K562 (cell line): ENCODE measurements at regions not wholly inside any gene's neighbourhood (a gene's known extent, or its start where the extent isn't known, plus 50 kb on each side); places are given as distances from the start of the nearest gene placed in this dataset.

Experiments used
- CBX1 ChIP-seq: sonication (generic); IDR thresholded peaks from 2 replicates; pipeline ENCODE4 v1.6.1; 2016; ENCODE audit warnings: antibody characterized with exemption, low read depth, mild to moderate bottlenecking
- ETS1 ChIP-seq: conservative IDR thresholded peaks from 2 replicates; pipeline ENCODE4 v1.6.1; 2011; ENCODE audit warnings: low read depth, mild to moderate bottlenecking, low read length; ENCODE audit not compliant: control insufficient read depth
- JUND ChIP-seq, 2 experiments: IDR thresholded peaks; 2 replicates in 1 of 2; 3 replicates in 1 of 2; pipeline ENCODE4 v1.6.1; 2011; ENCODE audit warnings: borderline replicate concordance in 2 of 2, low read depth in 2 of 2, low read length in 2 of 2, improper control_type of control experiment in 1 of 2, missing biosample characterization in 1 of 2, missing genetic modification characterization in 1 of 2, missing genetic modification reagents in 1 of 2
- MAZ ChIP-seq, 2 experiments: fragments of 450-650 bp in 1 of 2; sonication (generic) in 1 of 2; formaldehyde crosslinking; IDR thresholded peaks in 1 of 2; conservative IDR thresholded peaks in 1 of 2; 2 replicates each; pipeline versions ENCODE4 v1.4.0 to v1.5.0; 2020; ENCODE audit warnings: mild to moderate bottlenecking in 1 of 2, missing genetic modification reagents in 1 of 2
- NCOA1 ChIP-seq: fragments of 450-650 bp; IDR thresholded peaks from 2 replicates; pipeline ENCODE4 v1.6.1; 2016; ENCODE audit warnings: low read depth
- NFATC3 ChIP-seq: fragments of 450-650 bp; IDR thresholded peaks from 2 replicates; pipeline ENCODE4 v1.6.1; 2017; ENCODE audit warnings: mild to moderate bottlenecking
- NR4A1 ChIP-seq, 2 experiments: fragments of 250-450 bp in 1 of 2; fragments of 450-650 bp in 1 of 2; sonication (Bioruptor Pico) in 1 of 2; IDR thresholded peaks; 2 replicates each; pipeline versions ENCODE4 v1.4.0 to v1.6.1; 2016 to 2020; ENCODE audit warnings: mild to moderate bottlenecking in 2 of 2, missing compliant biosample characterization in 1 of 2, missing genetic modification characterization in 1 of 2, moderate library complexity in 1 of 2
- PCBP1 ChIP-seq: fragments of 200-400 bp; formaldehyde crosslinking; IDR thresholded peaks from 2 replicates; pipeline ENCODE4 v1.6.1; 2018; ENCODE audit warnings: mild to moderate bottlenecking, low read depth, low read length; ENCODE audit not compliant: poor library complexity, severe bottlenecking
- PHF8 ChIP-seq: fragments of 200-600 bp; sonication (generic); IDR thresholded peaks from 2 replicates; pipeline ENCODE4 v1.6.1; 2012; ENCODE audit warnings: mixed run types, mild to moderate bottlenecking, inconsistent platforms, low read length, moderate library complexity, borderline replicate concordance
- RERE ChIP-seq: sonication (generic); formaldehyde crosslinking; IDR thresholded peaks from 2 replicates; pipeline ENCODE4 v1.8.0; 2023; ENCODE audit warnings: missing genetic modification reagents, mild to moderate bottlenecking, borderline replicate concordance
- SMARCE1 ChIP-seq: fragments of 450-650 bp; IDR thresholded peaks from 2 replicates; pipeline ENCODE4 v1.7.1; 2016; ENCODE audit warnings: mild to moderate bottlenecking
- SPI1 ChIP-seq: IDR thresholded peaks from 2 replicates; pipeline ENCODE4 v1.6.1; 2011; ENCODE audit warnings: low read depth, low read length, control low read depth, borderline replicate concordance
- TCF3 ChIP-seq: sonication (generic); formaldehyde crosslinking; IDR thresholded peaks from 2 replicates; pipeline ENCODE4 v1.4.0; 2020; ENCODE audit warnings: mild to moderate bottlenecking, missing genetic modification reagents
- TCF7 ChIP-seq: sonication (generic); IDR thresholded peaks from 2 replicates; pipeline ENCODE4 v1.6.1; 2016; ENCODE audit warnings: antibody characterized with exemption, borderline replicate concordance
- TRIM25 ChIP-seq: fragments of 450-650 bp; IDR thresholded peaks from 2 replicates; pipeline ENCODE4 v1.7.0; 2016; ENCODE audit warnings: borderline replicate concordance
- ZNF24 ChIP-seq: fragments of 450-650 bp; IDR thresholded peaks from 2 replicates; pipeline ENCODE4 v1.6.1; 2016
- ZNF316 ChIP-seq: fragments of 450-650 bp; IDR thresholded peaks from 2 replicates; pipeline ENCODE4 v1.6.1; 2016
- ZNF778 ChIP-seq: fragments of 450-650 bp; formaldehyde crosslinking; IDR thresholded peaks from 2 replicates; pipeline ENCODE4 v1.4.0; 2020; ENCODE audit warnings: mild to moderate bottlenecking, moderate library complexity

GRCh38 chr6:27188061-27188884, 59.2 kb upstream of the PRSS16 start (continued):
- TF ChIP-seq TCF3 (CRISPR knock-in tag) (no peak; the same call in 1 of the 2 replicates), RERE (CRISPR knock-in tag) (no peak), MAZ (CRISPR knock-in tag; conservative IDR thresholded peaks at IDR 0.05 in 1 of 2, IDR thresholded peaks at IDR 0.05 in 1 of 2) (peak in 1 of 2 experiments; percentile 47; a peak in 2 of 4 replicates), NCOA1 (0 out of 2 replicates have a peak, but pooled peaks have one; percentile 14), PCBP1 (no peak), CBX1 (no peak), ZNF316 (0 out of 2 replicates have a peak, but pooled peaks have one; percentile 22), NR4A1 (CRISPR knock-in tag; IDR thresholded peaks at IDR 0.05) (no peak), NR4A1 (tag; IDR thresholded peaks at IDR 0.05) (0 out of 2 replicates have a peak, but pooled peaks have one; percentile 68), ZNF778 (no peak), SPI1 (no peak), ETS1 (0 out of 2 replicates have a peak, but pooled peaks have one; percentile 37), PHF8 (peak; percentile 74), ZNF24 (peak; percentile 31; the same call in 1 of the 2 replicates), SMARCE1 (peak; percentile 54; the same call in 1 of the 2 replicates), JUND (IDR thresholded peaks at IDR 0.05; ENCODE audit: borderline replicate concordance, low read depth, low read length) (peak; percentile 79), JUND (tag; IDR thresholded peaks at IDR 0.05; ENCODE audit: borderline replicate concordance, low read depth, low read length) (peak; percentile 79; the same call in 1 of the 3 replicates), NFATC3 (0 out of 2 replicates have a peak, but pooled peaks have one; percentile 14), TRIM25 (no peak), TCF7 (0 out of 2 replicates have a peak, but pooled peaks have one; percentile 21)
